NCI-H446 (cell line): ENCODE measurements at regions not wholly inside any gene's neighbourhood (a gene's known extent, or its start where the extent isn't known, plus 50 kb on each side); places are given as distances from the start of the nearest gene placed in this dataset.

ENCODE experiments used
- DNase-seq, 2 experiments: peaks; one replicate each; lab custom pipeline; 2025; lab: John Stamatoyannopoulos, UW

DNA sequence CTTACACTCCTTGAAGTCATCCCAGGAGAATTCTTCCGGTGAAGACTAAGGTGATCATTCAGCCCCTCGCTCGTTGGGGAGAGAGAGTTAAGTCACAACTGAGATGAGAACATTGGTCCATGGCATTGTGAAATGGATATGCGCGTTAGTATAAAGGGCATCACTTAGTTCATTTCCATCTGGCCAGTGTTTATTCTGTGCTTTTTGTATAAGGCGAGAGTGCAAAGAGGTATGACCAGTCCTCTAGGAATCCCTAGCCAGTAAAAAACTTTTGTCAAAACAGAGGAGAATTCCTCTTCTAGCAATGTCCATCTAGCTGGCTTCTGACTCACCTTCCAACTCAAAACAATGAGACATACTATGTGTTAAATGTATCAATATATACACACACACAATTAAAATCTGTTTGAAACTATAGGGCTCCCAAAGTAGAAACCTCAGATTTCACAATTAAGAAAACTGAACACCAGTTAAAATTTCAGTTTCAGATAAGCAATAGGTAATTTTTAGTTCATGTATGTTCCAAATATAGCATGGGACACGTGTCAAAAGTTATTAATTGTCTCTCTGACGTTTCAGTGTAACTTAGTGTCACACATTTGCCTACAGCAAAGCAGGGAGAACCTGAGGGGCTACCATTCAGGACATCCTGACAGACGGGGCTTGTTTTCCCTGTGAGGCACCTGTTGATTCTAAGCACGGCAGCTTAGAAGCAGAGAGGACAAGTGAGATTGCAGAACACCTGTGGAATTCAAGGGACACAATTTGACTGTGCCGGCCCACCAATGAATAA, 158.9 kb downstream of the KLF6 start:
- no peak for DNase-seq

DNA sequence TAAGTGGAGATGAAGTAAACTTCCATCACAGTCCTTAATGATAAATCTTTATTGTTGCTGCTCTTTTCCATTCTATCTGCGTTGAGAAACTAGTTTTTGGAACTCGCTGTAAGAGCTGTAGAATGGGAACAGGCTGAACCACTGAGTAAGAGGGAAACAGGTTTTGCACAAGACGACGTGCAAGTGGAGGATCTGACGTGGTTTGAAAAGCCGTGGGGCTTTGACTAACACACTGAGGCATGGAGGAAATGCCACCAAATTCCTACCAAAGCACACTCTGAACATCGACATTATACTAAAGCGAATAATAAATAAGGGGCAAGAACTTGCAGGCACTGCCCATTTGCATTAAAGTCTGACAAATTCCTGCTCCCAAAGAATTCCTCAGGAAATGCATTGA, 160.6 kb downstream of the KLF6 start:
- no peak for DNase-seq

GRCh38 chr10:3623746-3624145, 161.3 kb downstream of the KLF6 start:
- DNase-seq = no peak

DNA sequence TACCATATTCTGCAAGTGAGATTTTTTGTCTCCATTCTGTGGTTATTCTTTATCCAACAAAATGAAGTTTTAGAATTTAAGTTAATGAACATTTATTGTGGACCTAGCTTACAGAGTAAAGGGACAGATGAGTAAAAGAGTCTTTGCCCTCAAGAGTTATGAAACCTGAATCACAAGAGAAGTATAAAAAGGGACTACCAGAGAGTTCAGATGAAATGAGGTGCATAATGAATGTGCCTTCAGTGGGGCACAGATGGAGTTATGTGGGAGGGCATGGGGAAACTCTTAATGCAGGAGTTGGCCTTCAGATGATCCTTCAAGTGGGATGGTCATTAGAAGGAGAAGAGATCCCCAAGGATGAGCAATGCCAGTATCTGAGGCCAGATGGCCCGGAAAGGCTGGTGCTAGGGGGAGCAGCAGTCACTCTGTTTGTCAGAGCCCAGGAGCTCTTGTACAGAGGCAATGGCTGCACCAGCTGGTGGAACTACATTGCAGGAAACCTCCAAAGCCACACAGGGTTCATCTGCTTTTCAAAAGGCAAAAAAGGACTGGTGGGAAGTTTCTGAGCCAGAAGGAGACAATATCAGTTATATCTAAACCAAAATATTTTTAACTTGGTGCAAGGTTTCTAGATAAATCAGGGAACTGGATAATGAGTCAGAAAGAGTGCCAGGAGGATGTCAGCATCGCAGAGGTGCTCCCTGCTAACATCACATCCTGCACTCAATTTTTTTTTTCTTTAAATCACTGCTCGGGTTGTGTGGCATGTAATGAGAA, 162.0 kb downstream of the KLF6 start:
- no peak for DNase-seq

DNA sequence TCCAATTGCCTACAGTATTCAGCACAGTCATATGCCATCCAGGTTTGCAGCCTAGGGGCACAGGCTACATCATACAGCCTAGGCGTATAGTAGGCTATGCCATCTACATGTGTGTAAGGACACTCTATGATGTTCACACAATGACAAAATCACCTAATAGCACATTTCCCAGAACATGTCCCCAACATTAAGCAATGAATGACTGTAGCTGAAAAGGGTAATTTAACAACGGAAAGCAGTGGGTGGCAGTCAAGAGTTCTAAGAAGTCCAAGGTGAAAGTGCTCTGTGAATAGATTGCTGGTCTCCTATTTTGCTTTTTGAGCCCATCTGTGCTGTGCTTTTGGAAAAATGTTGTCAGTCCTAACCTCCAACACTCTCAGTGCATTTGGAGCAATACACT, 162.6 kb downstream of the KLF6 start:
- DNase-seq = no peak

DNA sequence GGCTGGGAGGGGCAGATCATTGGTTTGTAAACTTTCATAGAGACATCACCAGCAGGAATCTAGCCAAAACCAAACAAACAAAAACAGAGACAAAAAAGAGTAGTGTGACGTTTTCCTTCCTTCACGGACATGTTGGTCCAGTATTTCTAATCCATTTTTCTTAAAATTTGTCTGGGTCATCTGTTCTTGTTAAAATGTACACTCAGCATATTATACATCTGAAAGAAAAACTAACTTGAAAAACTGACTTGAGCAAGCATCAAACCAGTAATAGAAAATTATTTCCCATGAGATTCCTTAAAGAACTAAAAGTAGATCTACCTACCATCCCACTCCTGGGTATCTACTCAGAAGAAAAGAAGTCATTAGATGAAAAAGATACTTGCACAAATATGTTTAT, 164.2 kb downstream of the KLF6 start:
- no peak for DNase-seq

GRCh38 chr10:3619241-3619640, 165.8 kb downstream of the KLF6 start:
- DNase-seq = no peak

DNA sequence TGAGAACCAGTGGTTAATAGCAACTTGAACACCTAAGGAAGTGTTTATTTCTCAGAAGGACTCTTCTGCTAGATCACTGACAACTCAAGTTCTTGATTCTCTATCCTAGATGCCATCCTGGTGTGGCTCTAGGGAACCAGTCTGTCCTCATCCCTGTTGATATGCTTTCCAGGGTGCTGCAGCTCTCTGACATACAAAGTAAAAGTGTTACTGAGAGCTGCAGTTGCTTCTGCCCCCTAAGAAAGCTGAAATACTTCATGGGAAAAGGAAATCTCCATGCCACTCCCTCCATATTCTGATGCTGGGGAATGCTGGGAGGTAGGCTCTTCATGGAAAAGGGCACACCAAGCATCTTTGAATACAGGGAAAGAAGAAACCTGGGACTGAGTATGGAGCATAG, 168.1 kb downstream of the KLF6 start:
- DNase-seq = no peak

GRCh38 chr10:3613318-3613717, 171.7 kb downstream of the KLF6 start:
- no peak for DNase-seq

DNA sequence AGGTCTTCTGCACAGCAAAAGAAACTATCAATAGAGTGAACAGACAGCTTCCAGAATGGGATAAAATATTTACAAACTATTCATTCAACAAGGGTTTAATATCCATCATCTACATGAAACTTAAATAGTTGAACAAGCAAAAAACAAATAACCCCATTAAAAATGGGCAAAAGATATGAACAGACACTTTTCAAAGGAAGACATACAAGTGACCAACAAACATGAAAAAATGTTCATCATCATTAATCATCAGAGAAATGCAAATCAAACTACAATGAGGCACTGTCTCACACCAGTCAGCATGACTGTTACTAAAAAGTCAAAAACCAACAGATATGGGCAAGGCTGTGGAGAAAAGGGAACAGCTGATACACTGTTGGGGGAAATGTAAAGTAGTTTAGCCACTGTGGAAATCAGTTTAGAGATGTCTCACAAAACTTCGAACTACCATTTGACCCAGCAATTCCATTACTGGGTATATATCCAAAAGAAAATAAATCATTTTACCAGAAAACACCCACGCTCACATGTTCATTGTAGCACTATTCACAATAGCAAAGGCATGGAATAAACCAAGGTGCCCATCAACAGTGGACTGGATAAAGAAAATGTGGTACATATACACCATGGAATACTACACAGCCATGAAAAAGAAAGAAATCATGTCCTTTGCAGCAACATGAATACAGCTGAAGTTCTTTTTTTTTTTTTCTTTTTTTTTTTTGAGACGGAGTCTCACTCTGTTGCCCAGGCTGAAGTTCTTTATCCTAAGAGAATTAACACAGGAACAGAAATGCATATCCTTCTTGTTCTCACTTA, 172.6 kb downstream of the KLF6 start:
- DNase-seq = no peak

GRCh38 chr10:3606309-3606708, 178.7 kb downstream of the KLF6 start:
- no peak for DNase-seq

- DNase-seq = no peak
These were observed 179.1 kb downstream of the KLF6 start for GRCh38 chr10:3605882-3606281.

- no peak for DNase-seq
These were observed 189.3 kb downstream of the KLF6 start for GRCh38 chr10:3595736-3596135.

GRCh38 chr10:3593611-3594010, 191.4 kb downstream of the KLF6 start:
- DNase-seq = no peak

GRCh38 chr10:3592424-3592823, 192.6 kb downstream of the KLF6 start:
- DNase-seq = no peak

- DNase-seq = no peak
These were observed 196.2 kb downstream of the KLF6 start for GRCh38 chr10:3588816-3589215.

- DNase-seq = no peak
These were observed 196.7 kb downstream of the KLF6 start for GRCh38 chr10:3588346-3588745.

DNA sequence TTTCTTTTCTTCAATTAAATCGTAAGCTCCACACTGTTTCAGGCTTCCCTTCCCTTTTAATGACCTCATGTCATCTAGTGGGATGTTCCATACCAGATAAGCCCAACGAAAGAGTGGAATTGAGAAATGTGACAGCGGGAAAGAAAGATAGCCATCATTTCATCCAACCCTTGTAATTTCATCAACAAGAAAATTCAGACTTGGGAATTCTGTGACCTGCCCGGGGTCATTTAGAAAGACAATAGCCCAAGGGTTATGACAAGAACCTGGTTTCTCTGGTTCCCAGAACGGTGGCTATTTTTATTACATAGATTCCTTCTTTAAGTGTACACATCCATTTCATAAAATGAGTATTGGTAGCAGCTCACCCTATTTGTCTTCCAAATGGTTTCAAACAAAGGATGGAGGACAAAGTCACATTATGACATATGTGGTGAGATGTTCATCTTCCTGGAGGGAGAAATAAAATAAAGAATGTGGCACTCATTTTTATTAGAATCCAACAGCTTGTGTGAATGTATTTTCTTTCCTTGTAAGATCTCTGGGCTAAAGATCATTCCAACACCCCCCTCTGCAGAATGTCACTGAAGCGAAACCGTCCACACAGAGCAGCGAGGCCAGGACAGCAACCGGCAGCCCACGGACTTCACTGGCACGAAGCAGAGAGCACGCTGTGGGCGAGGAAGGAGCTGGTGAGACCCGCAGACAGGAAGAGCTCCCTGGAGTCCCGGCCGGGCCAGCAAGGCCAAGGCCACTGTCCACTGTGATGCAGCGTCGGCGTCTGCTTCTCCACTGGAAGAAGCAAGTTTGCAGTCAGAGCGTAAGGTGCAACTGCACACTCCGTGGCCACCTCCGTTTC, 199.9 kb downstream of the KLF6 start:
- DNase-seq = no peak

GRCh38 chr10:3580565-3580964, 204.4 kb downstream of the KLF6 start:
- DNase-seq = no peak

DNA sequence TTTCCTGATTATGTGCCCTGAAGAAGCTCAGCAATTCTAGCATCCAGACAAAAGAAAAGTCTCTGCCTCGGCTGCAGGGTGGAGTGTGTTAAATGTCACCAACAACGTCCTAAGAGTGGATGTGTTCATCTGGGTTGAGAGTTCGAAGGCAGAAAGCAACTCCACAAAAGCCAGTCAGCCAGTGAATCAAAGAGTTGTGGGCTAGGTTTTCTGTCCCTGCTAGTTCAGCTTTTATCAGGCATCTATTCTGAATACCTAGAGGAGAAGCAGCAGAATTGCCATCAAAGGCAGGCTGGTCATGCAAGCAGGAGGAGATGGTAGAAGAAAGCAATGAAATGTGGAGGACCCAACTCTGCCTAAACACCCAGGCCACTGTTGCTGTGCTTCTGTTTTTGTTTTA, 205.2 kb downstream of the KLF6 start:
- no peak for DNase-seq

DNA sequence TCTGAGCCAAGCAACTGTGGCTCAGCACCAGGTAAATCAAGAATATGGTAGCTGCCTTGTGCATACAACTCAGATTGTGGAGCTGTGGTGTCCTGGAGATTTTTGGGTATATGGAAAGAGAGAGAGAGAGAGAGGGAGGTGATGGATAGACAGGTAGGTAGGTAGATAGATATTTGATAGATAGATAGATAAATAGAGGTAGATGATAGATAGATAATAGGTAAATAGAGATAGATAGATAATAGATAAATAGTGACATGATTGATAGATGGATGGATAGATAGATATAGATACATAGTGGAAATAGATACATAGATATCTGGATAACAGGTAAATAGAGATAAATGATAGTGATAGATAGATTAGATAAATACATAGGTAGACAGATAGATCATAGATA, 206.3 kb downstream of the KLF6 start:
- no peak for DNase-seq

DNA sequence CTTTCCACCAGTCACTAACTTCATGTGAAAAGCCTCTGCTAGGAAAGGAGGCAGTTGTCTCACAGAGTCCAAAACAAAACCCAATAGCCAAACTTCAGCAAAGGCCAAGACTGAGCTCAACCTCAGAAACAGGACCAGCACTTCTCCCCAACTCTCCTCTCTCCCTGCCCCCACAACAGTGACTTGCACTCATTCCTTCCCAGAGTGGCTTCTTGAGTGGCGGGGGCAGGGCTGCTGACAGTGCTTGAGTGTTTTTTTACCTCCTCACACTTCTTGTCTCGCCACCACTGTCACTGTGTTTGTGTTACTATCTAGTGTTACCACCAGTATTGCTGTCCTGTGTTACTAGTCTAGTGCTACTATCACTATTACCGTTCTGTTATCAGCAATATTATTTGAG, 206.8 kb downstream of the KLF6 start:
- DNase-seq = no peak
